EL (cell line): ENCODE measurements at regions not wholly inside any gene's neighbourhood (a gene's known extent, or its start where the extent isn't known, plus 50 kb on each side); places are given as distances from the start of the nearest gene placed in this dataset.
"Not testable (repeated sequence)": the region's sequence is repeated elsewhere in the genome, so short reads cannot be mapped to it uniquely, and the experiment has no call there.

Experiments used
- DNase-seq: peaks from one replicate; pipeline ENCODE4 v3.0.0-alpha.2; 2016

- no peak for DNase-seq
Observed at GRCh38 chr6:27568226-27568897, 95.5 kb upstream of the ZNF184 start.

DNA sequence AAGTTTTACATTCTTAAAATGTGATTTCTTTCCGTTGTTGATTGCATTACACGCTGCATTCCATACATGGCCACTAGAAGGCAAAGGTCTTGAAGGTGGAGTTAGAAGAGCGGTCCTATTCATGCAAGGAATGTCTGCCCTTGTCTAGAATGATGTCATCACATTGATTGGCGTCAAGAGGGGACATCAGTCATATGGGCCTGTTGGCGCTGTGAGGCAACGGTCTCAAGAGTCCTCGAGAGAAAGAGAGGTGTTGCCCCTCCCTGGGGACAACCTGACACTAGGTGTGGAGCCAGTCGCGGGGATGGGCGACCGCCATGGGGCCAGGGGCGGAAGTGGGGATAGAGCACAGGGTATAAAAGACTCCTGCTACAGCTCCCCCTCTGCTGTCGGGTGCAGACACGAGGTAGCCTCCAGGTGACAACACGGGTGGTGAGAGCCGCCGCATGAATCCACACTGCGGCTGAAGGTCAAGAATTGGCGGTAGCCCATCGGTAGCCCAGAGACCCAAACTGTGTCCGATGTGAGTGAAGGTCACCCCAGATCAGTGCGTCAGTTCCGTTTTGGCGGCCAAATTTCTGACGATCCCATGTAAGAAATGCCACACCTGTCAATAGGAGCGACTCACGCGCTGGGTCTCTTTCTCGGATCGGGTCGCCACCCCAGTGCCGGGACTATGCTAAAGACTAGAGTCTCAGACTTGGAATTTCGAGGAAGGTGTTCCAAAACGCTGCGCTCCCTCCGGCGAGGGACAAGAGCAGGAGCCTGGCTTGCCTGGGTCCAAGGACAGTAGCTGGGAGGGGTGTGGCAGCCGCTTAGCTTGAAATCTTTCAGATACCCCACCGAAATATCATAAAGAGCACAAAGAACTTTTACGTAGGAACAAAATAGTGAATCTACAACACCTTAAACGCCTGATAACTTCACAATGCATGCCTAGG lies 93.2 kb upstream of the ZNF184 start:
- peak; percentile 38 for DNase-seq

GRCh38 chr6:27562027-27562410 lies 89.1 kb upstream of the ZNF184 start:
- DNase-seq = no peak

GRCh38 chr6:27558028-27558724 lies 85.3 kb upstream of the ZNF184 start:
- DNase-seq = no peak

GRCh38 chr6:27556406-27556805 lies 83.5 kb upstream of the ZNF184 start:
- DNase-seq = no peak

- peak; percentile 77 for DNase-seq
Observed at GRCh38 chr6:27553123-27553904, 80.4 kb upstream of the ZNF184 start.

GRCh38 chr6:27551607-27552006 lies 78.7 kb upstream of the ZNF184 start:
- DNase-seq = no peak

- no peak for DNase-seq
Observed at GRCh38 chr6:27550692-27551091, 77.8 kb upstream of the ZNF184 start.

- not testable (repeated sequence) for DNase-seq
Observed at GRCh38 chr6:27549241-27549598, 76.3 kb upstream of the ZNF184 start.

GRCh38 chr6:27547157-27548075 lies 74.5 kb upstream of the ZNF184 start:
- DNase-seq = peak; percentile 70

DNA sequence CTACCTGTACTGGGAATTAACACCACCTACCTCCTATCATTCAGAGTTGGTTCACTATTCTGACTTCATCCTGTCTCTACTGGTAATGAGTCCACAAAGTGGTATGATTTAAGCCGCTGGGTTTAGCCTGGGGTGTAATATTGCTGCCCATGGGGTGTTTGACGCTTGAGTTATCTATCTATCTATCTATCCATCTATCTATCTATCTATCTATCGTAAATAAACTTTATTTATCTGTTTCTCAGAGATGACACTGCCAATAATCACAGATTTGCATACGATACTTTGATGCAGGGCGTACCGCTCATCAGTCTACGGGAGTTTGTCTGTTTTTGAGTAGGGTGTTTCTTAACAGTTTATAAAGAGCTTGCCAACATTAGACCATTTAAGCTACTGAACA lies 73.6 kb upstream of the ZNF184 start:
- no peak for DNase-seq

DNA sequence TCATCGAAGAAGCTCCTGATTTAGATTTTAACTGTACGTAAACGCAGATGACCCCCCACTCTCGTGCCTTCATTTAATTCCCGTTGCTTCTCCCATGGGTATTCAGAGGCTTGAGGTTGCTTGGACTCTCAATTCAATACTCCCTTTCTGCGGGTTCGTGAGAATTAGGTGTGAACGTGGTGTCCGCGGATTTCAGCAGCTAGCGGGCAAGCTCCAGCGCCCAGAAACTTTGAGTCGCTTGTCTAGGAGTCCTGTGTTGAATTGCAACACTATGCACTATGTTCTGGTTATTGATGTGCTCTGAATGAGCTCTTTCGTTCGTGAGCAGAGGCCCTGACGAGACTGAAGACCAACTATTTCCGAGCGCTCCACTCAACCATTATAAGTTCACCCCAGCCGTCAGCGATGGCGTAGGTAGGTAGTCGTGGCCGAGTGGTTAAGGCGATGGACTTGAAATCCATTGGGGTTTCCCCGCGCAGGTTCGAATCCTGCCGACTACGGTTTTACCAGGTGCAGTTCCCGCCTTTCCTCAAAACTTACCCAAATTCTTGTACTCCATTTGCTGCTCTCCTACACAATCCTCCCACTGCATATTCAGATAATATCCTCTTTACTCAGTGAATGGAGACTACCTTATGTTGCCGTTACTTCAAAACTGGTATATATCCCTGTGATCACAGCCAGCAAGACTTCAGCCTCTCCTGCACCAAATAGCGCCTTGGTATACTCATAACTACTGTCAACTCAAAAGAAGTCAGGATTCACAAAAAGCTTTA lies 72.6 kb upstream of the ZNF184 start:
- peak; percentile 85 for DNase-seq

DNA sequence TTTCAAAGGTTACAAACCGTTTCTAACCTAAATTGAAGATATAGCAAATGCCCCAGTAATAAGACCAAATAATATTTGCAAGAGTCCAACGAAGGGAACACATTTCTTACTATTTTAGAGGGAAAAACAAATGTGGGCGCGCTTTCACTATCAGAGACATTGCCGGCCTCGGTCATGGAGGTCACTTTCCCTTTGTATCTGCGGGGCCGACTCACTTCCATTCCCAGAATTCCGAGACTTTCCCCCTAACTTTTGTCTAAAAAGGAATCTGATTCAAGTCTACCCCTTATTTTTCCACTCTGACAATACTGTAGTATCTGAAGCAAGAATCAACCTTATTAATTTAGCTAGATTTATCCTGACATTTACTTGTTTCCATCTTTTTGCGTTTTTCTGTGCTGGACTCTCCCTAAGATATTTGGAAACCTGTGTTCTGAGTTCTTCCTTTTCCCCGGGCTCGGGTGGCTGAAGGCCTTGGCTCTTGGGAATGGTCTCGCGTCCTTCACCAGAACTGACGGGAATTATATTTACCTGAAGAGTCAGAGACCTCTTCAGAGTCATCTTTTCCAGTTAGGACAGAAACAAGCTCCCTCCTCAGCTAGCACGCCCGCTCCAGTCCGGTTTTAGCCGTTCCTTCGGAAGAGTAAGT lies 71.8 kb upstream of the ZNF184 start:
- DNase-seq = peak; percentile 31

DNA sequence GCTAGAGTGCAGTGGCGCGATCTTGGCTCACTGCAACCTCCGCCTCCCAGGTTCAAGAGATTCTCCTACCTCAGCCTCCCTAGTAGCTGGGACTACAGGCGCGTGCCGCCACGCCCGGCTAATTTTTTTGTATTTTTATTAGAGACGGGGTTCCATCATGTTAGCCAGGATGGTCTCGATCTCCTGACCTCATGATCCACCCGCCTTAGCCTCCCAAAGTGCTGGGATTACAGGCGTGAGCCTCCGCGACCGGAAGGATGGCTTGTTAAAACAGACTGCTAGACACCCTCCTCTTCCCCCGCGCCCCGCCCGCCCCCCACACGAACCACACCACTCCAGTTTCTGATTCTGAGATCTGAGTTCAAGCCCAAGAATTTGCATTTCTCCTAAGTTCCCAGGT lies 71.2 kb upstream of the ZNF184 start:
- peak; percentile 44 for DNase-seq

GRCh38 chr6:27542485-27542884 lies 69.6 kb upstream of the ZNF184 start:
- no peak for DNase-seq

DNA sequence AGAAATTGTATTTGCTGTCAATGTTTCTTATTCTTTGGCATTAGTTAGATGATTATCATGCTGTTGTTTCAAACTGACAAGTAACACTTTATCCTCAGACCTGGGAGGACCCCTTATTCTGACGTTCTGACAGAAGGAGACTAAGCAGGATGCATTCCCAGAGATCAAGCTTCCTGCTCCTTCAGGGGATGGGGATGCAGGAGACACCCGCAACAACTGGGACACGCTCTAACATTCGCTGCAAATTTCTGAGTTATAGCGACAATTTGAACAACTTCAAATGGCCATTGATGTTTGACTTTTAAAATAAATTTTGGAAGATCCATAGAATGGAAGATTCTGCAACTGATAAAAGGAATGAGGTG lies 69.0 kb upstream of the ZNF184 start:
- no peak for DNase-seq

GRCh38 chr6:27541212-27541932 lies 68.5 kb upstream of the ZNF184 start:
- peak; percentile 68 for DNase-seq

- DNase-seq = no peak
Observed at GRCh38 chr6:27539551-27539950, 66.6 kb upstream of the ZNF184 start.

GRCh38 chr6:27532820-27533538 lies 60.1 kb upstream of the ZNF184 start:
- DNase-seq = peak; percentile 88
